Breast epithelium (tissue), 4 donors: ENCODE measurements at regions not wholly inside any gene's neighbourhood (a gene's known extent, or its start where the extent isn't known, plus 50 kb on each side); places are given as distances from the start of the nearest gene placed in this dataset.
"Not testable (repeated sequence)": the region's sequence is repeated elsewhere in the genome, so short reads cannot be mapped to it uniquely, and the experiment has no call there.

Experiments used
- DNase-seq, 2 donors: peaks; one replicate each; pipeline ENCODE4 v3.0.0-alpha.2; 2019; ENCODE audit warnings: low spot score in 2 of 2
- H3K27ac ChIP-seq, 2 donors: fragments of 200-600 bp; sonication (generic) in 1 of 2; one replicate each; pipeline ENCODE4 v1.5.1; 2016 to 2019; ENCODE audit warnings: mild to moderate bottlenecking in 1 of 2
- H3K27me3 ChIP-seq, 2 donors: fragments of 200-600 bp; sonication (generic) in 1 of 2; one replicate each; pipeline versions ENCODE4 v1.5.1 to v1.6.0; 2017 to 2019; ENCODE audit warnings: control low read depth in 1 of 2, mild to moderate bottlenecking in 1 of 2
- H3K36me3 ChIP-seq: fragments of 200-600 bp; one replicate; pipeline ENCODE4 v1.5.1; 2019
- H3K4me1 ChIP-seq, 2 donors: fragments of 200-600 bp; sonication (generic); one replicate each; pipeline ENCODE4 v1.5.1; 2016 to 2019; ENCODE audit warnings: control low read depth in 1 of 2
- H3K4me3 ChIP-seq, 3 donors: fragments of 200-600 bp; sonication (generic); 1 replicate in 2 of 3; 2 replicates in 1 of 3; pipeline ENCODE4 v1.5.1; 2016 to 2019; ENCODE audit warnings: mild to moderate bottlenecking in 3 of 3, moderate library complexity in 2 of 3
- H3K9me3 ChIP-seq, 2 donors: fragments of 200-600 bp; sonication (generic) in 1 of 2; one replicate each; pipeline ENCODE4 v1.5.1; 2016 to 2019; ENCODE audit warnings: control low read depth in 1 of 2
- CTCF ChIP-seq, 3 donors: fragments of 450-650 bp; IDR thresholded peaks; one replicate each; pipeline ENCODE4 v1.5.1; 2016 to 2017; ENCODE audit warnings: antibody characterized with exemption in 3 of 3, mild to moderate bottlenecking in 3 of 3, moderate library complexity in 3 of 3
- POLR2A ChIP-seq: fragments of 450-650 bp; IDR thresholded peaks from one replicate; pipeline ENCODE4 v1.6.1; 2016; ENCODE audit warnings: antibody characterized with exemption, mild to moderate bottlenecking, moderate library complexity
- POLR2AphosphoS5 ChIP-seq, 3 donors: sonication (generic); formaldehyde crosslinking; IDR thresholded peaks; one replicate each; pipeline ENCODE4 v1.6.1; 2017; ENCODE audit warnings: antibody characterized with exemption in 3 of 3
- intact Hi-C: fragments of 100-400 bp; cut with DNase I; formaldehyde crosslinking; loops from one replicate; pipeline ENCODE4 v1.15.1; 2023; ENCODE audit warnings: low total_unique reads

- no peaks in the 10 kb centered on the region for H3K36me3 ChIP-seq
- H3K4me1 ChIP-seq, result no peaks in the 10 kb centered on the region
- intact Hi-C loops, result no loop called here
Observed at GRCh38 chr4:37749398-37749988, 63.3 kb upstream of the RELL1 start.

GRCh38 chr4:37748485-37748884, 62.3 kb upstream of the RELL1 start:
- TF ChIP-seq POLR2A (no peak), CTCF (IDR thresholded peaks at IDR 0.05) (no peak), POLR2AphosphoS5 (IDR thresholded peaks at IDR 0.05) (no peak)
- no peak for DNase-seq
- Histone ChIP-seq H3K36me3 (no peaks in the 10 kb centered on the region), H3K4me3 (no peak overlapping the region), H3K9me3 (no peaks in the 10 kb centered on the region), H3K27ac (no peak overlapping the region), H3K4me1 (no peaks in the 10 kb centered on the region), H3K27me3 (no peaks in the 10 kb centered on the region)
- intact Hi-C loops, result no loop called here

More at GRCh38 chr4:37749398-37749988, 63.3 kb upstream of the RELL1 start:
- TF ChIP-seq POLR2AphosphoS5 (IDR thresholded peaks at IDR 0.05), result no peak
- Histone ChIP-seq H3K4me3 (no peak overlapping the region), H3K27me3 (no peaks in the 10 kb centered on the region), H3K27ac (no peak overlapping the region), H3K9me3 (no peaks in the 10 kb centered on the region)
- no peak for DNase-seq

- intact Hi-C loops, result no loop called here
- Histone ChIP-seq H3K27ac (no peak overlapping the region), H3K27me3 (no peaks in the 10 kb centered on the region), H3K4me3 (no peak overlapping the region), H3K9me3 (no peaks in the 10 kb centered on the region), H3K4me1 (no peaks in the 10 kb centered on the region), H3K36me3 (no peaks in the 10 kb centered on the region)
- no peak for DNase-seq
- no peak for TF ChIP-seq CTCF (IDR thresholded peaks at IDR 0.05)
- TF ChIP-seq POLR2A, result no peak
- no peak for TF ChIP-seq POLR2AphosphoS5 (IDR thresholded peaks at IDR 0.05)
Observed at GRCh38 chr4:37747772-37748330, 61.7 kb upstream of the RELL1 start.

- H3K27me3 ChIP-seq, H3K4me1 ChIP-seq, intact Hi-C loops, H3K9me3 ChIP-seq, H3K36me3 ChIP-seq, H3K4me3 ChIP-seq, DNase-seq, H3K27ac ChIP-seq: not testable (repeated sequence)
Observed at GRCh38 chr4:37746852-37747251, 60.7 kb upstream of the RELL1 start.

GRCh38 chr4:37745946-37746345, 59.8 kb upstream of the RELL1 start:
- TF ChIP-seq POLR2A (no peak), CTCF (IDR thresholded peaks at IDR 0.05) (no peak), POLR2AphosphoS5 (IDR thresholded peaks at IDR 0.05) (no peak)
- H3K27ac ChIP-seq, result no peak overlapping the region
- H3K4me3 ChIP-seq, result no peak overlapping the region
- no peak for DNase-seq
- no peaks in the 10 kb centered on the region for H3K4me1 ChIP-seq
- no peaks in the 10 kb centered on the region for H3K9me3 ChIP-seq
- intact Hi-C loops, result no loop called here
- no peaks in the 10 kb centered on the region for H3K27me3 ChIP-seq
- H3K36me3 ChIP-seq, result no peaks in the 10 kb centered on the region

- Histone ChIP-seq H3K4me3 (no peak overlapping the region), H3K36me3 (no peaks in the 10 kb centered on the region), H3K9me3 (no peaks in the 10 kb centered on the region), H3K4me1 (no peaks in the 10 kb centered on the region), H3K27me3 (no peaks in the 10 kb centered on the region), H3K27ac (no peak overlapping the region)
- no peak for DNase-seq
- intact Hi-C loops, result no loop called here
- TF ChIP-seq POLR2AphosphoS5 (IDR thresholded peaks at IDR 0.05) (no peak), CTCF (IDR thresholded peaks at IDR 0.05) (no peak), POLR2A (no peak)
Observed at GRCh38 chr4:37742149-37742548, 56.0 kb upstream of the RELL1 start.
